HEK293T (cell line): ENCODE measurements at regions not wholly inside any gene's neighbourhood (a gene's known extent, or its start where the extent isn't known, plus 50 kb on each side); places are given as distances from the start of the nearest gene placed in this dataset.
"Not testable (repeated sequence)": the region's sequence is repeated elsewhere in the genome, so short reads cannot be mapped to it uniquely, and the experiment has no call there.

Experiments
- CTCF ChIA-PET: fragments of 350-600 bp; formaldehyde crosslinking; extraction: SDS; loops from one replicate; lab custom pipeline; 2021; ENCODE audit warnings: antibody characterized with exemption, inconsistent platforms; lab: Yijun Ruan, JAX
- POLR2A ChIA-PET: fragments of 350-600 bp; formaldehyde crosslinking; extraction: SDS; loops from one replicate; lab custom pipeline; 2020; ENCODE audit warnings: antibody characterized with exemption, inconsistent platforms; lab: Yijun Ruan, JAX
- DNase-seq: peaks from one replicate; pipeline ENCODE4 v3.0.0; 2012; ENCODE audit warnings: mixed read lengths; ENCODE audit errors: extremely low spot score
- ARNT ChIP-seq: fragments of 450-650 bp; IDR thresholded peaks from 2 replicates; pipeline ENCODE4 v1.6.1; 2017; ENCODE audit warnings: mild to moderate bottlenecking
- BHLHE40 ChIP-seq: fragments of 450-650 bp; IDR thresholded peaks from 2 replicates; pipeline ENCODE4 v1.6.1; 2016; ENCODE audit warnings: mild to moderate bottlenecking, moderate library complexity, borderline replicate concordance
- CTBP1 ChIP-seq: fragments of 450-650 bp; IDR thresholded peaks from 2 replicates; pipeline ENCODE4 v1.6.1; 2016; ENCODE audit warnings: borderline replicate concordance
- ELF4 ChIP-seq: fragments of 450-650 bp; IDR thresholded peaks from 2 replicates; pipeline ENCODE4 v1.6.1; 2017; ENCODE audit warnings: antibody characterized with exemption
- FOXA1 ChIP-seq: fragments of 450-650 bp; IDR thresholded peaks from 2 replicates; pipeline ENCODE4 v1.6.1; 2016; ENCODE audit warnings: mild to moderate bottlenecking
- FOXK2 ChIP-seq: fragments of 450-650 bp; IDR thresholded peaks from 2 replicates; pipeline ENCODE4 v1.6.1; 2016; ENCODE audit warnings: mild to moderate bottlenecking
- FOXM1 ChIP-seq: fragments of 450-650 bp; IDR thresholded peaks from 2 replicates; pipeline ENCODE4 v1.6.1; 2017; ENCODE audit warnings: mild to moderate bottlenecking, borderline replicate concordance
- HDGF ChIP-seq: fragments of 450-650 bp; IDR thresholded peaks from 2 replicates; pipeline ENCODE4 v1.6.1; 2017; ENCODE audit warnings: antibody characterized with exemption, borderline replicate concordance
- L3MBTL2 ChIP-seq: fragments of 450-650 bp; conservative IDR thresholded peaks from 2 replicates; pipeline ENCODE4 v1.6.1; 2016; ENCODE audit warnings: mild to moderate bottlenecking
- LEF1 ChIP-seq: fragments of 450-650 bp; IDR thresholded peaks from 2 replicates; pipeline ENCODE4 v1.6.1; 2017; ENCODE audit warnings: mild to moderate bottlenecking, borderline replicate concordance
- NFRKB ChIP-seq: fragments of 450-650 bp; IDR thresholded peaks from 2 replicates; pipeline ENCODE4 v1.6.1; 2016; ENCODE audit warnings: mild to moderate bottlenecking, moderate library complexity
- PKNOX1 ChIP-seq: fragments of 450-650 bp; IDR thresholded peaks from 2 replicates; pipeline ENCODE4 v1.6.1; 2016
- SP1 ChIP-seq: fragments of 450-650 bp; IDR thresholded peaks from 2 replicates; pipeline ENCODE4 v1.6.1; 2017
- SUZ12 ChIP-seq: fragments of 450-650 bp; IDR thresholded peaks from 2 replicates; pipeline ENCODE4 v1.6.1; 2016; ENCODE audit warnings: mild to moderate bottlenecking
- TARDBP ChIP-seq: fragments of 450-650 bp; IDR thresholded peaks from 2 replicates; pipeline ENCODE4 v1.6.1; 2016
- ZNF384 ChIP-seq: fragments of 450-650 bp; IDR thresholded peaks from 2 replicates; pipeline ENCODE4 v1.6.1; 2016

- TF ChIP-seq PKNOX1 (no peak), BHLHE40 (no peak), SUZ12 (no peak), SP1 (no peak), CTBP1 (no peak), TARDBP (no peak), FOXM1 (no peak), FOXA1 (no peak), HDGF (no peak), L3MBTL2 (no peak), ELF4 (no peak)
- ChIA-PET CTCF (no interaction called here), POLR2A (interaction anchor here (0.5 kb wide), 1 partner anchor 144 kb away, joined by 3 read pairs; no protein-coding TSS in a partner anchor)
- DNase-seq: no peak
Observed at GRCh38 chr9:85319936-85320656, 421.7 kb downstream of the AGTPBP1 start.

- POLR2A ChIA-PET, DNase-seq, CTCF ChIA-PET: not testable (repeated sequence)
Observed at GRCh38 chr9:85315535-85315934, 426.2 kb downstream of the AGTPBP1 start.

- CTCF ChIA-PET: no interaction called here
- no peak for DNase-seq
- POLR2A ChIA-PET: no interaction called here
- TF ChIP-seq L3MBTL2 (no peak), NFRKB (no peak), ELF4 (no peak), ZNF384 (no peak), SUZ12 (no peak), ARNT (no peak), BHLHE40 (no peak), FOXA1 (no peak), TARDBP (no peak), FOXK2 (no peak), FOXM1 (no peak), PKNOX1 (no peak), HDGF (no peak), LEF1 (no peak), SP1 (no peak), CTBP1 (no peak)
Observed at GRCh38 chr9:85310573-85310972, 431.2 kb downstream of the AGTPBP1 start.

- POLR2A ChIA-PET: no interaction called here
- no peak for TF ChIP-seq FOXM1
- TF ChIP-seq ELF4: no peak
- TF ChIP-seq BHLHE40: no peak
- TF ChIP-seq SUZ12: no peak
- TF ChIP-seq NFRKB: no peak
- no peak for TF ChIP-seq SP1
- TF ChIP-seq TARDBP: no peak
- no peak for TF ChIP-seq ARNT
- DNase-seq: no peak
- CTCF ChIA-PET: no interaction called here
Observed at GRCh38 chr9:85303757-85304134, 438.0 kb downstream of the AGTPBP1 start.

GRCh38 chr9:85302938-85303756, 438.6 kb downstream of the AGTPBP1 start:
- TF ChIP-seq FOXM1: no peak
- no peak for TF ChIP-seq FOXA1
- POLR2A ChIA-PET: no interaction called here
- CTCF ChIA-PET: no interaction called here
- DNase-seq: no peak

GRCh38 chr9:85298499-85298898, 443.3 kb downstream of the AGTPBP1 start:
- CTCF ChIA-PET: no interaction called here
- TF ChIP-seq NFRKB: no peak
- no peak for TF ChIP-seq CTBP1
- TF ChIP-seq L3MBTL2: no peak
- no peak for TF ChIP-seq ELF4
- TF ChIP-seq FOXM1: no peak
- TF ChIP-seq BHLHE40: no peak
- no peak for TF ChIP-seq SUZ12
- TF ChIP-seq TARDBP: no peak
- TF ChIP-seq ZNF384: no peak
- TF ChIP-seq ARNT: no peak
- DNase-seq: no peak
- POLR2A ChIA-PET: no interaction called here

GRCh38 chr9:85295244-85295643, 446.5 kb downstream of the AGTPBP1 start:
- DNase-seq, POLR2A ChIA-PET, CTCF ChIA-PET: not testable (repeated sequence)
